ENCODE measurements at regions not wholly inside any gene's neighbourhood (a gene's known extent, or its start where the extent isn't known, plus 50 kb on each side); places are given as distances from the start of the nearest gene placed in this dataset.

DNA sequence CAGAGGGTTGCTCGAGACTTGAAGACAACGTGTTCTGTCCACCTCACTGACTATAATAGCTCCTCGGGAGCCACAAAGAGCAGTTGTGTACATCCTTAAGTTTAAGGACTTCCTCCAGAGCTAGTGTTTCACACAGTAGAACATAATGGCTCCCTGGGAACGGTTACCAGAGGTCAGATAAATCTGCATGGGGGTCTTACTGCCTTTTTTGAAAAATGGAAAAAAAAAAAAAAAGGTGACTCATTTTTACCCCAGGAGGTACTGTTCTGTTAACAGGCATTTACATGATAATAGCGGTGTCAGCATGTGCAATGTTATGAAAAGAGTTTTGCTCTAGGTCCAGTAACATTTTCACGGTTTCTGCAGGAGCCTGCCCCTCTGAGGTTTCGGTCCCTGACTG, 498.9 kb upstream of the WWC1 start:
- ATAC-seq, result no peak
- H3K27ac Mint-ChIP-seq, result no peak overlapping the region
- H3K9me3 ChIP-seq (ENCODE audit: control insufficient read depth, insufficient read depth, low read length), result peaks cover 3% of the 10 kb centered on the region
- H3K4me3 Mint-ChIP-seq, result no peak overlapping the region
- no peak overlapping the region for H3K27ac ChIP-seq (ENCODE audit: low read length)
- H3K4me3 ChIP-seq (ENCODE audit: low read length), result no peak overlapping the region
- intact Hi-C loops (cut with micrococcal nuclease), result no loop called here
- WGBS (ENCODE audit: insufficient coverage), result 88% methylated on average over 7 of the region's 7 CpGs
- no peaks in the 10 kb centered on the region for H3K4me1 ChIP-seq (ENCODE audit: control insufficient read depth, insufficient read depth, low read length)
- DNase-seq, result no peak
- no peaks in the 10 kb centered on the region for H3K36me3 ChIP-seq (ENCODE audit: control insufficient read depth, insufficient read depth, low read length)
- no peaks in the 10 kb centered on the region for H3K36me3 Mint-ChIP-seq
- H3K27me3 ChIP-seq (ENCODE audit: control insufficient read depth, insufficient read depth, low read length), result no peaks in the 10 kb centered on the region
- TF ChIP-seq, protein P1, sequence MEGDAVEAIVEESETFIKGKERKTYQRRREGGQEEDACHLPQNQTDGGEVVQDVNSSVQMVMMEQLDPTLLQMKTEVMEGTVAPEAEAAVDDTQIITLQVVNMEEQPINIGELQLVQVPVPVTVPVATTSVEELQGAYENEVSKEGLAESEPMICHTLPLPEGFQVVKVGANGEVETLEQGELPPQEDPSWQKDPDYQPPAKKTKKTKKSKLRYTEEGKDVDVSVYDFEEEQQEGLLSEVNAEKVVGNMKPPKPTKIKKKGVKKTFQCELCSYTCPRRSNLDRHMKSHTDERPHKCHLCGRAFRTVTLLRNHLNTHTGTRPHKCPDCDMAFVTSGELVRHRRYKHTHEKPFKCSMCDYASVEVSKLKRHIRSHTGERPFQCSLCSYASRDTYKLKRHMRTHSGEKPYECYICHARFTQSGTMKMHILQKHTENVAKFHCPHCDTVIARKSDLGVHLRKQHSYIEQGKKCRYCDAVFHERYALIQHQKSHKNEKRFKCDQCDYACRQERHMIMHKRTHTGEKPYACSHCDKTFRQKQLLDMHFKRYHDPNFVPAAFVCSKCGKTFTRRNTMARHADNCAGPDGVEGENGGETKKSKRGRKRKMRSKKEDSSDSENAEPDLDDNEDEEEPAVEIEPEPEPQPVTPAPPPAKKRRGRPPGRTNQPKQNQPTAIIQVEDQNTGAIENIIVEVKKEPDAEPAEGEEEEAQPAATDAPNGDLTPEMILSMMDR (IDR thresholded peaks at IDR 0.05), result no peak
- no peaks in the 10 kb centered on the region for H3K27me3 Mint-ChIP-seq (ENCODE audit: low read depth in 2 of 2)
- H3K4me1 Mint-ChIP-seq, result no peaks in the 10 kb centered on the region
- no peaks in the 10 kb centered on the region for H3K9me3 Mint-ChIP-seq

DNA sequence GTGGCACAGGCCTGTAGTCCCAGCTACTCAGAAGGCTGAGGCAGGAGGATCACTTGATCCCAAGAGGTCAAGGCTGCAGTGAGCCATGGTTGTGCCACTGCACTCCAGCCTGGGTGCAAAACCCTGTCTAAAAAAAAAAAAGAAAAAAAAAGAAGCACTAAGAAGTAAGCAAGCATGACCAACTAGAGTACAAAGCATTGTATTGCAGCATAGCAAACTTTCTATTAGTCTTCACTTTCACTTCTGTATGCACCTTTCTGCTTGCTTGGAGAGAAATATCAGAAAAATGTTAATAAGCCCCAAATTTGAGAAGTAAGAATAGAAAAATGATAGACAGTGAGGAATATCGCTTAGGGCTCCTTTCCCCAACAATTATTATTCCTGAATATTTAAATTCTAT, 497.7 kb upstream of the WWC1 start:
- no peak overlapping the region for H3K27ac ChIP-seq (ENCODE audit: low read length)

DNA sequence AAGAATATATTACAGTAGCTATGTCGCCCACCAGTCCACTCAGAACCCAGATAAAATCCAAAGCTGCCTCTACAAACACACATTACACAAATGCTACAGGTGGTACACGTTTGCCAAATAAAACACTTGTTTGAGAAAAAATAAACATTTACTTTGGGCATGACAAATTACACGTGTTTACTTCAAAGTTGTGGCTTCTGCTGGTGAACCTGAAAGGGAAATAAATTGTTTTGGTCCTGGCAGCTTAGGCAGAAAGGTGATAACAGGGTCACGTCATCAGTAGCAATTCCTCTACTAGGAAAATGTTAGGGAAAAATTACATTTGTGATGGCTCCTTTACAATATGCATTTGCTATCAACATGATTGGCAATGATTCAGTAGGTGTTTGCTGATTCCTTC, 497.3 kb upstream of the WWC1 start:
- ATAC-seq (no peak), DNase-seq (no peak)
- Mint-ChIP-seq H3K9me3 (no peaks in the 10 kb centered on the region), H3K4me3 (no peak overlapping the region), H3K36me3 (no peaks in the 10 kb centered on the region), H3K27me3 (ENCODE audit: low read depth in 2 of 2) (no peaks in the 10 kb centered on the region), H3K27ac (no peak overlapping the region), H3K4me1 (no peaks in the 10 kb centered on the region)
- no peaks in the 10 kb centered on the region for H3K36me3 ChIP-seq (ENCODE audit: control insufficient read depth, insufficient read depth, low read length)
- TF ChIP-seq, protein P1 (IDR thresholded peaks at IDR 0.05), result no peak
- WGBS (ENCODE audit: insufficient coverage), result 71% methylated on average over 4 of the region's 4 CpGs
- intact Hi-C loops (cut with micrococcal nuclease), result no loop called here
- H3K27ac ChIP-seq (ENCODE audit: low read length), result no peak overlapping the region
- no peaks in the 10 kb centered on the region for H3K4me1 ChIP-seq (ENCODE audit: control insufficient read depth, insufficient read depth, low read length)
- H3K27me3 ChIP-seq (ENCODE audit: control insufficient read depth, insufficient read depth, low read length), result no peaks in the 10 kb centered on the region
- H3K4me3 ChIP-seq (ENCODE audit: low read length), result no peak overlapping the region
- H3K9me3 ChIP-seq (ENCODE audit: control insufficient read depth, insufficient read depth, low read length), result peaks cover 3% of the 10 kb centered on the region

More for the DNA sequence above, 497.7 kb upstream of the WWC1 start:
- no peak overlapping the region for H3K4me3 ChIP-seq (ENCODE audit: low read length)
- Mint-ChIP-seq H3K27me3 (ENCODE audit: low read depth in 2 of 2) (no peaks in the 10 kb centered on the region), H3K4me1 (no peaks in the 10 kb centered on the region), H3K4me3 (no peak overlapping the region), H3K36me3 (no peaks in the 10 kb centered on the region), H3K27ac (no peak overlapping the region), H3K9me3 (no peaks in the 10 kb centered on the region)
- ATAC-seq (no peak), DNase-seq (no peak)
- H3K4me1 ChIP-seq (ENCODE audit: control insufficient read depth, insufficient read depth, low read length), result no peaks in the 10 kb centered on the region
- intact Hi-C loops (cut with micrococcal nuclease), result no loop called here
- peaks cover 3% of the 10 kb centered on the region for H3K9me3 ChIP-seq (ENCODE audit: control insufficient read depth, insufficient read depth, low read length)
- H3K27me3 ChIP-seq (ENCODE audit: control insufficient read depth, insufficient read depth, low read length), result no peaks in the 10 kb centered on the region
- WGBS (ENCODE audit: insufficient coverage), result no CpG with 5 or more reads among the region's 1 CpG
- no peaks in the 10 kb centered on the region for H3K36me3 ChIP-seq (ENCODE audit: control insufficient read depth, insufficient read depth, low read length)
- TF ChIP-seq, protein P1 (IDR thresholded peaks at IDR 0.05), result no peak

DNA sequence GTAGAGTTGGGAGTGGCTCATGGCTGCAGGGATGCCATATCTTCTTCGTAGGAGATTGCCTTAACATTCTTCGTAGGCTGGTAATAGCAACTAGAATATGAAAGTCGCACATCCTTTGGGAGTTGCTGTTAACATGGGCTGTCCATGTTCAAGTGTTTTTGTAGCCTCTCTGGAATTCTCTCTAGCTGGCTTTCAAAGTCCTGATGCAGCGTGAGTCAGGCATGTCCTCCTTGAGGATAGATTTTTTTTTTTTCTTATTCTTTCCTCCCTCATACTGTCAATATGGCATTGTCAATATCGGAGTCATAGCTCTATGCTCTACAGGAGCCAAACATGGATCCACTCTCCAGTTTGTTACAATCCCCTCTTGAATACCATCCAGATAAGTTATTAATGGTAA, 494.8 kb upstream of the WWC1 start:
- H3K4me3 Mint-ChIP-seq, result no peak overlapping the region
- Histone ChIP-seq H3K27ac (ENCODE audit: low read length) (no peak overlapping the region), H3K9me3 (ENCODE audit: control insufficient read depth, insufficient read depth, low read length) (peaks cover 3% of the 10 kb centered on the region), H3K36me3 (ENCODE audit: control insufficient read depth, insufficient read depth, low read length) (no peaks in the 10 kb centered on the region), H3K27me3 (ENCODE audit: control insufficient read depth, insufficient read depth, low read length) (no peaks in the 10 kb centered on the region), H3K4me1 (ENCODE audit: control insufficient read depth, insufficient read depth, low read length) (no peaks in the 10 kb centered on the region), H3K4me3 (ENCODE audit: low read length) (no peak overlapping the region)
- peaks cover 0 to 3% of the 10 kb centered on the region in 2 donors for H3K9me3 Mint-ChIP-seq
- DNase-seq, result no peak
- intact Hi-C loops (cut with micrococcal nuclease), result no loop called here
- TF ChIP-seq, protein P1 (IDR thresholded peaks at IDR 0.05), result no peak
- no peak overlapping the region for H3K27ac Mint-ChIP-seq
- no peaks in the 10 kb centered on the region for H3K27me3 Mint-ChIP-seq (ENCODE audit: low read depth in 2 of 2)
- ATAC-seq, result no peak
- no peaks in the 10 kb centered on the region for H3K4me1 Mint-ChIP-seq
- H3K36me3 Mint-ChIP-seq, result no peaks in the 10 kb centered on the region
- WGBS (ENCODE audit: insufficient coverage), result 85% methylated on average over 3 of the region's 5 CpGs

Measured in natural killer cell (primary cell).